HFFc6 (cell line): ENCODE measurements at regions not wholly inside any gene's neighbourhood (a gene's known extent, or its start where the extent isn't known, plus 50 kb on each side); places are given as distances from the start of the nearest gene placed in this dataset.
"Not testable (repeated sequence)": the region's sequence is repeated elsewhere in the genome, so short reads cannot be mapped to it uniquely, and the experiment has no call there.

Experiments used
- DNase-seq: peaks from one replicate; pipeline ENCODE4 v3.0.0-alpha.2; 2018
- H3K27ac Mint-ChIP-seq: 2 replicates; pipeline ENCODE4 v1.8.0; 2020; ENCODE audit warnings: mild to moderate bottlenecking, mixed read lengths
- H3K27me3 Mint-ChIP-seq: 2 replicates; pipeline ENCODE4 v1.8.0; 2021; ENCODE audit warnings: mild to moderate bottlenecking, moderate library complexity, mixed read lengths; ENCODE audit not compliant: insufficient read depth
- H3K36me3 Mint-ChIP-seq: 2 replicates; pipeline ENCODE4 v1.8.0; 2021; ENCODE audit warnings: low read depth, mixed read lengths
- H3K4me1 Mint-ChIP-seq: 2 replicates; pipeline ENCODE4 v1.8.0; 2020; ENCODE audit warnings: low read depth, mixed read lengths
- H3K4me3 Mint-ChIP-seq: 2 replicates; pipeline ENCODE4 v1.8.0; 2020; ENCODE audit warnings: mild to moderate bottlenecking, moderate library complexity, mixed read lengths
- H3K9me3 Mint-ChIP-seq: 2 replicates; pipeline ENCODE4 v1.8.0; 2020; ENCODE audit warnings: mild to moderate bottlenecking, mixed read lengths
- CTCF ChIP-seq: fragments of 200-600 bp; sonication (generic); IDR thresholded peaks from 2 replicates; pipeline ENCODE4 v1.5.0; 2021; ENCODE audit warnings: antibody characterized with exemption, mild to moderate bottlenecking

DNA sequence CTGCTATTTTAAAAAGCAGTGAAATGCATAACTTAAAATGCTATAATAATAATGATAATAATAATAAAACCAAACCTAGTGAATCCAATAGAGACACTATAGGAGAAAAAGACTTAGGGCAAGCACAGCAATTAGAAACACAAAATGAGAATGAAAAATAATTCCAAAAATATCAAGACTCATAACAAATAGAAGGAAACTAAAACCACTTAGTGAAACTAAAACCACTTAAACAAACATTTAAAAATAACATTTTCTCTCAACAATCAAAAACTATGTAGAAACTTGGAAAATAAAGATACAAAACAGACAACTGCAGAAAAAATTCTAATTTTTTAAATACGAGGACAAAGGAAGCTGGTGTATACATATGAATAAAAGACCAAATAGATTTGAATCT lies 655.2 kb upstream of the NRG3 start:
- TF ChIP-seq CTCF, result no peak
- Mint-ChIP-seq H3K27me3 (no peaks in the 10 kb centered on the region), H3K27ac (no peak overlapping the region), H3K4me3 (no peak overlapping the region), H3K36me3 (no peaks in the 10 kb centered on the region), H3K4me1 (no peaks in the 10 kb centered on the region), H3K9me3 (peaks cover 29% of the 10 kb centered on the region)
- DNase-seq, result no peak

DNA sequence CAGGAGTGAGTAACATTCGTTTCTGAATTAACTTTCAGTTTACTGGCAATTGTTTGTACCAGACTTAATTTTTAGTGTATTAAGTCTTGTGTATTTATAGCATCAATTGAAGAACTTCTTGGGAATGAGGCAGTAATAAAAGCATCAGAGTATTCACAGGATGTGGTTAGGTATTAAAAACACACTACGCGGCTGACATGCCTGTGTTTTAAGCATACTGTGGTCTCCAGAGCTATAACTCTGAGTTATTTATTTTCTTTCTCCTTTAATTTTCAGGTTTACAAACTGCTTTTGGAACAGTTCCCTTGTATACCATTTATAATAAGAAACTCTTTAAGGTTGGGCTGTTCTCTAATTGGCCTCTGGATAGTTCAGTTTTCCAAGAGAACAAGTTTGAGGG lies 626.1 kb upstream of the NRG3 start:
- Mint-ChIP-seq H3K9me3 (peaks cover 31% of the 10 kb centered on the region), H3K36me3 (no peaks in the 10 kb centered on the region), H3K27ac (no peak overlapping the region), H3K4me3 (no peak overlapping the region), H3K27me3 (no peaks in the 10 kb centered on the region), H3K4me1 (no peaks in the 10 kb centered on the region)
- TF ChIP-seq CTCF, result no peak
- no peak for DNase-seq

DNA sequence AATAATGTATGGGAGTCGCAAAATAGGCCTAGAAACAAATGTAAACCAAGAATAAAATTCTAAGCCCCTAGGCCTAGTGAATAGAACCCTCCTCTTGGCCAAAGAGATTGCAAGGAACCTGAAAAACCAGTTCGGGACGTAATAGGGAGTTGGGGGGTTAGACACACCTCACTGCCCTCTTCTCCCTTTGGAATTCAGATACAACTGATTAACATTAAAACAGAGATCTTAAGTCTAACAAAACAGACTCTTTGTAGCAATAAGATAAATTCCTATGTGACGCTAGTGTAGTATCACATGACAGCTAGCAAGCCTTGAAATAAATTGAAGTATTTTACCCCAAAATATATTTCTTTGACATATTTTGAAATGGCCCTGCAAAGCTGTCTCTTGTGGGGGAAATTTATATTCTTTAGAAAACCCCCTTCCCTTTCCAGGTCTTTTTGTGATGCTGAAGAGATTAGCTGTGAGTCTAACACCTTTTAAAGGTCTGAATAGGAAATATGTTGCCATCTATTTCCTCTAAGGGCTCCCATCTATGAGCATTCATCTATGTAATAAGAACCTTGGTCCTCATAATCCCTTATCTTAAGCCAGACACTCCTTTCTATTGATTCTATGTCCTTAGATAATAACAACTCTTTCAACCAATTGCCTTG lies 623.4 kb upstream of the NRG3 start:
- no peak for TF ChIP-seq CTCF
- H3K36me3 Mint-ChIP-seq, result no peaks in the 10 kb centered on the region
- no peak for DNase-seq
- H3K4me1 Mint-ChIP-seq, result no peaks in the 10 kb centered on the region
- peaks cover 24% of the 10 kb centered on the region for H3K9me3 Mint-ChIP-seq
- H3K27me3 Mint-ChIP-seq, result no peaks in the 10 kb centered on the region
- no peak overlapping the region for H3K4me3 Mint-ChIP-seq
- H3K27ac Mint-ChIP-seq, result no peak overlapping the region

GRCh38 chr10:81264991-81265390 lies 610.0 kb upstream of the NRG3 start:
- H3K4me1 Mint-ChIP-seq, result not testable (repeated sequence)

GRCh38 chr10:81270051-81270450 lies 604.9 kb upstream of the NRG3 start:
- no peak overlapping the region for H3K27ac Mint-ChIP-seq
- no peak for TF ChIP-seq CTCF
- peaks cover 35% of the 10 kb centered on the region for H3K9me3 Mint-ChIP-seq
- H3K36me3 Mint-ChIP-seq, result no peaks in the 10 kb centered on the region
- no peak overlapping the region for H3K4me3 Mint-ChIP-seq
- no peaks in the 10 kb centered on the region for H3K4me1 Mint-ChIP-seq
- H3K27me3 Mint-ChIP-seq, result no peaks in the 10 kb centered on the region
- no peak for DNase-seq

More at GRCh38 chr10:81264991-81265390, 610.0 kb upstream of the NRG3 start:
- H3K27me3 Mint-ChIP-seq, DNase-seq, H3K27ac Mint-ChIP-seq, H3K36me3 Mint-ChIP-seq, H3K4me3 Mint-ChIP-seq: not testable (repeated sequence)
- H3K9me3 Mint-ChIP-seq, result peaks cover 41% of the 10 kb centered on the region

DNA sequence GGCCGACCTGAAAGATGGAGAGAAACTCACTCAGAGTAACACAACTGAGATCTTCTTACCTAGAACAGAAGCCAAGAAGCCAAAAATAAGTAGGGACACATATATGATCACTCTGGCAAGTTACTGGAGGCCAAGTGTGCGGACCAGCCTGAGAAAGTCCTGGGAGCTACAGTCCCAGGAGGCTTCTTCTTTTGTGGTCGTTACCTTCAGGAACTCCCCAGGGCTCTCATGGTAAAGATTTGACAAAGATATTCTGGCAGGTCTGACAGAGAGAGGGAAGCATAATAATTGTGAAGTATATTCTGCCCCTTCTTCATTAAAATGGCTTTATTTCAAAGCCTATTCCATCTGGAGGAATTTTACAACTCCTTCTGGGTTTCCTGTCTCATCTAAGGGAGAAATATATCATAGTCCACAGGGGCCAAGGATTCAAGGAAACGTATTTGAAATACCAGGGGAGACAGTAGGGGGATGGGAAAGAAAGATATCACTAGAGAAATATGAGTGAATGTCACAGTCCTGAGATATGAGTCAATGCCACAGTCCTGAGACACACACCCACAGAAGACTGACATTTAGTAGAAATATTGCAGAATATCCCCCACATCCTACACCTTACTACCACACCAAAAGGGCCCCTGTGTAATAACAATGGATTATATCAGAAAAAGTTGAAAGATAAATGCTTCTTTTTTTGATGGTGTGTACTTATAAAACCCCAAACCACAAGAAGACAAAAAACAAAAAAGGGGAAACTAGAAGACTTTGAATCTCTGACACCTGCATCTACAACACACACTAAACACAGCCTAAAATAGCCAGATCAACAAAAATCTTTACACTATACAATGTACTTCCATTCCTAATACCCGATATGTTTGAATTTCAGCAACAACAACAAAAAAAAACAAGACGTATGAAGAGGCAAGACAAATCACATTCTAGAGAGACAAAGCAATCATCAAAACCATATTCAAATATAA lies 594.2 kb upstream of the NRG3 start:
- H3K9me3 Mint-ChIP-seq, result peaks cover 37% of the 10 kb centered on the region
- no peak overlapping the region for H3K27ac Mint-ChIP-seq
- no peak overlapping the region for H3K4me3 Mint-ChIP-seq
- no peaks in the 10 kb centered on the region for H3K4me1 Mint-ChIP-seq
- DNase-seq, result no peak
- no peaks in the 10 kb centered on the region; the same call in 1 of the 2 replicates for H3K27me3 Mint-ChIP-seq
- no peak for TF ChIP-seq CTCF
- no peaks in the 10 kb centered on the region for H3K36me3 Mint-ChIP-seq
